ENCODE measurements at regions not wholly inside any gene's neighbourhood (a gene's known extent, or its start where the extent isn't known, plus 50 kb on each side); places are given as distances from the start of the nearest gene placed in this dataset.

GRCh38 chr6:37097335-37097734 is 72.6 kb upstream of the PIM1 start:
- Histone ChIP-seq H3K4me3 (ENCODE audit: control insufficient read depth in 1 of 7, extremely low read depth in 1 of 7, insufficient read depth in 4 of 7, low read depth in 2 of 7, low read length in 6 of 7) (no peak overlapping the region), H3K27ac (ENCODE audit: insufficient read depth in 1 of 2, low read depth in 1 of 2, low read length in 2 of 2, poor library complexity in 1 of 2, severe bottlenecking in 2 of 2) (no peak overlapping the region), H3K4me1 (ENCODE audit: control extremely low read depth in 1 of 4, control insufficient read depth in 4 of 4, insufficient read depth in 4 of 4, low read length in 3 of 4) (peaks cover 0 to 32% (median 7%) of the 10 kb centered on the region in 4 experiments), H3K36me3 (ENCODE audit: control insufficient read depth in 4 of 4, insufficient read depth in 4 of 4, low read length in 3 of 4) (no peaks in the 10 kb centered on the region), H3K27me3 (replicated peaks in 2 of 5; ENCODE audit: control insufficient read depth in 4 of 5, insufficient read depth in 5 of 5, low read length in 4 of 5) (no peaks in the 10 kb centered on the region), H3K9me3 (ENCODE audit: control extremely low read depth in 1 of 5, control insufficient read depth in 4 of 5, insufficient read depth in 2 of 5, low read depth in 1 of 5, low read length in 4 of 5) (no peaks in the 10 kb centered on the region)
- ChIA-PET CTCF (interaction anchor here (0.9 to 1.0 kb wide), 3 partner anchors 21 to 72 kb away, joined by 3 read pairs; partner anchors contain the start of gene PIM1), POLR2A (interaction anchor here (0.6 kb wide), 1 partner anchor 13 kb away, joined by 3 read pairs; no protein-coding TSS in a partner anchor)
- DNase-seq: no peak
- WGBS (ENCODE audit: insufficient coverage): 100% methylated on average over 4 of the region's 4 CpGs

DNA sequence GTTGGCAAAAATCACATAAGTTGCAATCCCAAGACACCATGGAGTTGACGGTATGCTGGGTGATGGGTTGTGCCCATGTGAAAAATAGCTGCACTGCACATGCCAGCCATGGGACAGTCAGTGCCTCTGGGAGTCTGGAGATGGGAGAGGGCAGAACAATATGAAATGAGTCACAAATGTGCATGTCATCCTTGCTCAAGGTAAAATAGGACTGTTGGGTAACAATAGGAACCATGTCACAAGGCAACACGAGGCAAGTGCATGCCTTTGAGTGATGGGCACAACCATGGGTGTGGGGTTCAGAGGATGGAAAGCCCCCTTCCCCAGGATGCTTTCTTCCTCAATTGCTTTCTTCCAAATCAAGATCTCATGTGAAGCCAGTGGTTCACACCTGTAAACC is 70.5 kb upstream of the PIM1 start:
- peak in 2 of 3 donors; percentile 34 to 42 for DNase-seq
- H3K4me3 ChIP-seq (ENCODE audit: control insufficient read depth in 1 of 7, extremely low read depth in 1 of 7, insufficient read depth in 4 of 7, low read depth in 2 of 7, low read length in 6 of 7): no peak overlapping the region
- POLR2A ChIA-PET: no interaction called here
- 75% methylated on average over 2 of the region's 2 CpGs for WGBS (ENCODE audit: insufficient coverage)
- H3K27ac ChIP-seq (ENCODE audit: insufficient read depth in 1 of 2, low read depth in 1 of 2, low read length in 2 of 2, poor library complexity in 1 of 2, severe bottlenecking in 2 of 2): no peak overlapping the region
- H3K4me1 ChIP-seq (ENCODE audit: control extremely low read depth in 1 of 4, control insufficient read depth in 4 of 4, insufficient read depth in 4 of 4, low read length in 3 of 4): peaks cover 4 to 42% (median 24%) of the 10 kb centered on the region in 4 experiments
- H3K36me3 ChIP-seq (ENCODE audit: control insufficient read depth in 4 of 4, insufficient read depth in 4 of 4, low read length in 3 of 4): no peaks in the 10 kb centered on the region
- CTCF ChIA-PET: no interaction called here
- H3K27me3 ChIP-seq (replicated peaks in 2 of 5; ENCODE audit: control insufficient read depth in 4 of 5, insufficient read depth in 5 of 5, low read length in 4 of 5): no peaks in the 10 kb centered on the region
- H3K9me3 ChIP-seq (ENCODE audit: control extremely low read depth in 1 of 5, control insufficient read depth in 4 of 5, insufficient read depth in 2 of 5, low read depth in 1 of 5, low read length in 4 of 5): no peaks in the 10 kb centered on the region

DNA sequence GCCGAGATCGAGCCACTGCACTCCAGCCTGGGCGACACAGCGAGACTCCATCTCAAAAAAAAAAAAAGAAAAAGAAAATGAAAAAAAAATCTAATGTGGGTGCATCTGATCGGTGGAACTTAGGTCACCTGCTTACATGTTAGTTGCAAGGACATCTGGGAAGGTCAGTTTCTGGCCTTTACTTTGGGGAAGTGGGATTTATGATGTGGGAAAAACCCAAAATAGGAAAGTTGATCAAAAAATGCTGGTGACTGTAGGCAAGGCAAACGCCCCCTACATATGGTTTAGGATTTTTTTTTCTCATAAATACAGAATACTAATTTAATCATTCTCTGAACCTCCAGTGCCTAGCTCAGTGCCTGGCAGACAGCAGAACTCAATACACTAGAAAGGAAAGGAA is 69.2 kb upstream of the PIM1 start:
- 89% methylated on average over 1 of the region's 6 CpGs for WGBS (ENCODE audit: insufficient coverage)
- no peaks in the 10 kb centered on the region for H3K27me3 ChIP-seq (replicated peaks in 2 of 5; ENCODE audit: control insufficient read depth in 4 of 5, insufficient read depth in 5 of 5, low read length in 4 of 5)
- DNase-seq: no peak
- ChIA-PET POLR2A (no interaction called here), CTCF (no interaction called here)
- no peaks in the 10 kb centered on the region for H3K36me3 ChIP-seq (ENCODE audit: control insufficient read depth in 4 of 4, insufficient read depth in 4 of 4, low read length in 3 of 4)
- H3K4me3 ChIP-seq (ENCODE audit: control insufficient read depth in 1 of 7, extremely low read depth in 1 of 7, insufficient read depth in 4 of 7, low read depth in 2 of 7, low read length in 6 of 7): no peak overlapping the region
- H3K4me1 ChIP-seq (ENCODE audit: control extremely low read depth in 1 of 4, control insufficient read depth in 4 of 4, insufficient read depth in 4 of 4, low read length in 3 of 4): peaks cover 4 to 42% (median 24%) of the 10 kb centered on the region in 4 experiments
- no peak overlapping the region for H3K27ac ChIP-seq (ENCODE audit: insufficient read depth in 1 of 2, low read depth in 1 of 2, low read length in 2 of 2, poor library complexity in 1 of 2, severe bottlenecking in 2 of 2)
- H3K9me3 ChIP-seq (ENCODE audit: control extremely low read depth in 1 of 5, control insufficient read depth in 4 of 5, insufficient read depth in 2 of 5, low read depth in 1 of 5, low read length in 4 of 5): no peaks in the 10 kb centered on the region

DNA sequence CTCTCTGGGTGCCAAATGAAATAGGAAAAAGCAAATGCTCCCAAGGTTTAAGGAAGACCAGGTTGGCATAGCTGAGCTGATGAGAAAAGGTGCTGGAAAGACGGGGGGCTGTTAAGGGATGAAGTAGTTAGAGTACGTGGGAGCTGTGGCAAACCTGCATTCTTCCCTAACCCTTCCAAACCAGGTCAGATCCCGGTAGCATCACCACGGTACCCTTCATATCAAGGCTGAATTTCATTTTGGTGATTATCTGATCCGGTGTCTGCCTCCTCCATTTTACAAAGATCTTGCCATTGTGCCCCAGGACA is 68.0 kb upstream of the PIM1 start:
- peaks cover 4 to 40% (median 24%) of the 10 kb centered on the region in 4 experiments for H3K4me1 ChIP-seq (ENCODE audit: control extremely low read depth in 1 of 4, control insufficient read depth in 4 of 4, insufficient read depth in 4 of 4, low read length in 3 of 4)
- peak overlapping the region in 5 of 7 experiments; percentile 48 to 73 (median 64) for H3K4me3 ChIP-seq (ENCODE audit: control insufficient read depth in 1 of 7, extremely low read depth in 1 of 7, insufficient read depth in 4 of 7, low read depth in 2 of 7, low read length in 6 of 7)
- H3K9me3 ChIP-seq (ENCODE audit: control extremely low read depth in 1 of 5, control insufficient read depth in 4 of 5, insufficient read depth in 2 of 5, low read depth in 1 of 5, low read length in 4 of 5): no peaks in the 10 kb centered on the region
- 91% methylated on average over 4 of the region's 5 CpGs for WGBS (ENCODE audit: insufficient coverage)
- no peaks in the 10 kb centered on the region for H3K36me3 ChIP-seq (ENCODE audit: control insufficient read depth in 4 of 4, insufficient read depth in 4 of 4, low read length in 3 of 4)
- H3K27ac ChIP-seq (ENCODE audit: insufficient read depth in 1 of 2, low read depth in 1 of 2, low read length in 2 of 2, poor library complexity in 1 of 2, severe bottlenecking in 2 of 2): peak overlapping the region; percentile 56 to 91
- CTCF ChIA-PET: interaction anchor here (0.7 to 2.0 kb wide), 7 partner anchors 9 to 69 kb away, joined by 3 to 7 read pairs (median 4); partner anchors contain the start of gene PIM1
- POLR2A ChIA-PET: interaction anchor here (1.2 kb wide), 1 partner anchor 69 kb away, joined by 4 read pairs; no protein-coding TSS in a partner anchor
- no peak for DNase-seq
- no peaks in the 10 kb centered on the region for H3K27me3 ChIP-seq (replicated peaks in 2 of 5; ENCODE audit: control insufficient read depth in 4 of 5, insufficient read depth in 5 of 5, low read length in 4 of 5)

DNA sequence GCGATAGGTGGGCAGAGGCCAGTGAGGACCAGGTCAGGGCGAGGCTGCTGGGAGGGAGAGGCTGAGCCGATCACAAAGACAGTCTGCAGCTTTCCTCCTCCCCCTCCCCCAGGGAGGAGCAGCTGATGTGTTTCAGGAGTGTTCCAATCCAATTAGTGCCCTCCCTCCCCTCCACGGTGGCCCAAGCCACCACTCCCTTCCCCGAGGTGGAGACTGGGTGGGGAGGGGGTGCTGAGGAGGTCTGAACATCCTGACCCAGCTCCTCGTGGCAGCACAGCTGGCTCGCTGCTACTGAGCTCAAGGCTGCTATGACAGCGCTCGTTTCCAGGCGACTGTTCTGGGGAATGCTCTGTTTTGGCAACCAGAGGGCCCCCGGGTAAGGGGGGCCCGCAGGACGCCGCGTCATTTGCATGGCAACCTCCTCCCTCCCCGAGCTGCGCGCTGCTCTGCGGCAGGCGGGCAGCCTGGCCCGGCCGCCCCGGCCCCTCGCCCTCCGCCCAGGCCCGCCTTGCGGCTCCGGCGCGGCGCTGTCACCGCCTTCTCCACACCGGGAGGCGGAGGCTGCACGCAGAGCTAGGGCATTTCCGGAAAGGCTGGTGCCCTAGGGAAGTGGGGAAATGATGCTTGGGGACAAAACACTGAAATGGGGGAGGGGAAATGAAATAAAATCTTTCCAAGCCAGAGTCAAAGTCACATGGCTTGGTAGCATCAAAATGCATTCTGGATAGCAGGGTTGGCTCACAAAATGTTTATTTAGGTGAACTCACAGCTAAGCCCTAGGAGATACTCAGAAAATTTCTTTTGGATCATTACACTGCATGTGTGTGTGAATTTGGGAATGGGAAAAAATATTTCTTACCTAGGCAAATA is 67.4 kb upstream of the PIM1 start:
- Histone ChIP-seq H3K4me1 (ENCODE audit: control extremely low read depth in 1 of 4, control insufficient read depth in 4 of 4, insufficient read depth in 4 of 4, low read length in 3 of 4) (peaks cover 4 to 44% (median 24%) of the 10 kb centered on the region in 4 experiments), H3K4me3 (ENCODE audit: control insufficient read depth in 1 of 7, extremely low read depth in 1 of 7, insufficient read depth in 4 of 7, low read depth in 2 of 7, low read length in 6 of 7) (peak overlapping the region in 6 of 7 experiments; percentile 28 to 73 (median 62)), H3K27ac (ENCODE audit: insufficient read depth in 1 of 2, low read depth in 1 of 2, low read length in 2 of 2, poor library complexity in 1 of 2, severe bottlenecking in 2 of 2) (peak overlapping the region; percentile 69 to 91), H3K9me3 (ENCODE audit: control extremely low read depth in 1 of 5, control insufficient read depth in 4 of 5, insufficient read depth in 2 of 5, low read depth in 1 of 5, low read length in 4 of 5) (no peaks in the 10 kb centered on the region), H3K36me3 (ENCODE audit: control insufficient read depth in 4 of 4, insufficient read depth in 4 of 4, low read length in 3 of 4) (no peaks in the 10 kb centered on the region), H3K27me3 (replicated peaks in 2 of 5; ENCODE audit: control insufficient read depth in 4 of 5, insufficient read depth in 5 of 5, low read length in 4 of 5) (no peaks in the 10 kb centered on the region)
- DNase-seq: peak; percentile 92 to 98 (median 97)
- 3% methylated on average over 25 of the region's 36 CpGs for WGBS (ENCODE audit: insufficient coverage)
- ChIA-PET CTCF (interaction anchor here (0.6 to 2.0 kb wide), 8 partner anchors 16 to 101 kb away, joined by 3 to 7 read pairs (median 4); partner anchors contain the start of gene PIM1), POLR2A (interaction anchor here (0.9 to 1.2 kb wide), 3 partner anchors 67 to 70 kb away, joined by 3 to 4 read pairs (median 3); partner anchors contain the start of gene PIM1)

GRCh38 chr6:37103169-37104039 is 66.5 kb upstream of the PIM1 start:
- Histone ChIP-seq H3K27me3 (replicated peaks in 2 of 5; ENCODE audit: control insufficient read depth in 4 of 5, insufficient read depth in 5 of 5, low read length in 4 of 5) (no peaks in the 10 kb centered on the region), H3K4me3 (ENCODE audit: control insufficient read depth in 1 of 7, extremely low read depth in 1 of 7, insufficient read depth in 4 of 7, low read depth in 2 of 7, low read length in 6 of 7) (peak overlapping the region in 6 of 7 experiments; percentile 28 to 73 (median 62)), H3K36me3 (ENCODE audit: control insufficient read depth in 4 of 4, insufficient read depth in 4 of 4, low read length in 3 of 4) (no peaks in the 10 kb centered on the region), H3K4me1 (ENCODE audit: control extremely low read depth in 1 of 4, control insufficient read depth in 4 of 4, insufficient read depth in 4 of 4, low read length in 3 of 4) (peaks cover 4 to 44% (median 24%) of the 10 kb centered on the region in 4 experiments), H3K9me3 (ENCODE audit: control extremely low read depth in 1 of 5, control insufficient read depth in 4 of 5, insufficient read depth in 2 of 5, low read depth in 1 of 5, low read length in 4 of 5) (no peaks in the 10 kb centered on the region), H3K27ac (ENCODE audit: insufficient read depth in 1 of 2, low read depth in 1 of 2, low read length in 2 of 2, poor library complexity in 1 of 2, severe bottlenecking in 2 of 2) (peak overlapping the region; percentile 69 to 91)
- 8% methylated on average over 5 of the region's 10 CpGs for WGBS (ENCODE audit: insufficient coverage)
- ChIA-PET CTCF (interaction anchor here (0.6 to 2.0 kb wide), 9 partner anchors 15 to 106 kb away, joined by 3 to 7 read pairs (median 4); partner anchors contain the start of gene PIM1), POLR2A (interaction anchor here (0.9 to 1.2 kb wide), 3 partner anchors 66 to 69 kb away, joined by 3 to 4 read pairs (median 3); partner anchors contain the start of gene PIM1)
- peak; percentile 41 to 82 (median 75) for DNase-seq

All from common myeloid progenitor, CD34-positive (primary cell).